KOPT-K1 (cell line): ENCODE measurements at regions not wholly inside any gene's neighbourhood (a gene's known extent, or its start where the extent isn't known, plus 50 kb on each side); places are given as distances from the start of the nearest gene placed in this dataset.

Experiments used
- H3K27ac ChIP-seq: fragments of 200-600 bp; sonication (generic); 2 replicates; pipeline ENCODE4 v1.5.1; 2016; ENCODE audit warnings: antibody characterized with exemption, mild to moderate bottlenecking, low read depth, low read length; ENCODE audit not compliant: poor library complexity, severe bottlenecking
- H3K36me3 ChIP-seq: fragments of 200-600 bp; sonication (generic); 2 replicates; pipeline ENCODE4 v1.5.1; 2017; ENCODE audit warnings: antibody characterized with exemption, mild to moderate bottlenecking, low read length, moderate library complexity; ENCODE audit not compliant: insufficient read depth
- H3K9me3 ChIP-seq: fragments of 200-600 bp; sonication (generic); 2 replicates; pipeline ENCODE4 v1.5.1; 2017; ENCODE audit warnings: antibody characterized with exemption, low read length, mild to moderate bottlenecking; ENCODE audit not compliant: insufficient read depth, poor library complexity, severe bottlenecking

DNA sequence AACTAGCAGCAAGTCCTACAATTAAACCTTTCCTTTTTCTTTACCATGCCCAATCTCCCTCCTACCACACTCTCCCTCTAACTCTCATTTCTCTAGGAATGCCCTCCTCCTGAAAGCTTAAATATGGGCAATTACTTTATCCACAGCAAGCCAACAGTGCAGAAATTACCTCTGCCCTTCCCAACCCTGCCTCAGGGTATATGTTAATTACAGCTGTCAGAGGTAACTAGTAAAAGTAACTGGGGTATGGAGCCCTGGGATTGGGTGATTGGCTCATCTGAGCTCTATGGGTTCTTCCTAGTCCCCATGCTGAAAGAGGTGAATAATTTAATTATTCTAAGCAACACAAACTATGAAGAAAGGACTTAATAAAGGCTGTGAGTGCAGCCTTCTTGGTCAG, 478.9 kb upstream of the NMUR2 start:
- no peaks in the 10 kb centered on the region for H3K36me3 ChIP-seq

DNA sequence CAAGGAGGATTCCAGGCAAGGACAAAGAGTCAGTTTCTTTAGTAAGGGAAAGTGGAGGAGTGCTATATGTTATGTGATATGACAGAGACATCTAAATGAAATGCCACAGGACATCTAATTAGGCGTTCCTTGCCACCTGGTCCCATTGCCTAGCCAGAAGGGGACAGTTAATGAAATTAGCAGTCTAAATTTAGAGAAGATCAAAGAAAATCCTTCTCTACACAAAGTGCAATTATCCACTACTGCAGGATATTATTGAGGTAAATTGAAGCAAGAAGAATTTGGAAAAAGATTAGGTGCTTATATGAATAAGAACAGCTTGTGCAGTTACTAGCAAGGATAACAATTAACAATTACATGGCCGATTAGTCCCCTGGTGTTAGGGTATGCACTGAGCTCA, 495.3 kb upstream of the NMUR2 start:
- no peaks in the 10 kb centered on the region for H3K9me3 ChIP-seq
- H3K27ac ChIP-seq = no peak overlapping the region
- H3K36me3 ChIP-seq = no peaks in the 10 kb centered on the region

More for the DNA sequence above, 478.9 kb upstream of the NMUR2 start:
- no peaks in the 10 kb centered on the region for H3K9me3 ChIP-seq
- H3K27ac ChIP-seq = no peak overlapping the region

DNA sequence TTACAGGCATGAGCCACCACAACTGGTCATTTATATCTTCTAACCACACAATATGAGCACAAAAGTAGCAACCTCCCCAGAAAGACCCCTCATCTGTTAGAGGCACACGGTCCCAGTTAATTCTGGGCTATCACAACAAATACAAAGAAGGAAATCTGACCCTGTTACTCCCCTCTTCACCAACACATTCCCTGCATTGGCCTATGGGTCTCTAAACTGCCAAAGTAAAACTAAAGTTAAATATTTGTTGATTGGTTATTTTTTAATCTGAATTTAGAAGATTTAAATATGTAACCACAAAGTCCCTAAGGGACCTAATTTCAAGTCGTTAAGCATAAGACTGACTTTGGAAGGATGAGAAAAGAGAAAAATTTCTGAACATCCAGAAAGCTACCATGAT, 496.7 kb upstream of the NMUR2 start:
- Histone ChIP-seq H3K9me3 (no peaks in the 10 kb centered on the region), H3K36me3 (no peaks in the 10 kb centered on the region), H3K27ac (no peak overlapping the region)

DNA sequence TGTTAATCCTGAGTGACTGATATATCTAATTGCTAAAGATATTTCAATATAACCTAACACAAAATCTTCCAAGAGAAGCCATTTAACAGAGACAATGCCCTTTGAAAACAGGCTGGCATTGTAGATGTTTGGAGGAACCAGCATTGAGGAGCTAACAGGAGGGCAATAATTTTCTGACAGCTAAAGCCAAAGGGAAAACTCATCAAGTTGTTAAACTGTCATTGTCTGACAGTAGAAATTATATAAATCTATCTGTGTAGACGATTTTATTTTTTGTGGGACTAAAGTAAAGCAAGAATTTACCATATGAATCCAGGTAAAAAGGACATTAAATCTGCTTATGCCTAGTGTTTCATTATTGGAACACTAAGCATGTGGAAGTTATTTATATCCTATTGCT, 500.2 kb upstream of the NMUR2 start:
- Histone ChIP-seq H3K27ac (no peak overlapping the region), H3K9me3 (no peaks in the 10 kb centered on the region), H3K36me3 (no peaks in the 10 kb centered on the region)

DNA sequence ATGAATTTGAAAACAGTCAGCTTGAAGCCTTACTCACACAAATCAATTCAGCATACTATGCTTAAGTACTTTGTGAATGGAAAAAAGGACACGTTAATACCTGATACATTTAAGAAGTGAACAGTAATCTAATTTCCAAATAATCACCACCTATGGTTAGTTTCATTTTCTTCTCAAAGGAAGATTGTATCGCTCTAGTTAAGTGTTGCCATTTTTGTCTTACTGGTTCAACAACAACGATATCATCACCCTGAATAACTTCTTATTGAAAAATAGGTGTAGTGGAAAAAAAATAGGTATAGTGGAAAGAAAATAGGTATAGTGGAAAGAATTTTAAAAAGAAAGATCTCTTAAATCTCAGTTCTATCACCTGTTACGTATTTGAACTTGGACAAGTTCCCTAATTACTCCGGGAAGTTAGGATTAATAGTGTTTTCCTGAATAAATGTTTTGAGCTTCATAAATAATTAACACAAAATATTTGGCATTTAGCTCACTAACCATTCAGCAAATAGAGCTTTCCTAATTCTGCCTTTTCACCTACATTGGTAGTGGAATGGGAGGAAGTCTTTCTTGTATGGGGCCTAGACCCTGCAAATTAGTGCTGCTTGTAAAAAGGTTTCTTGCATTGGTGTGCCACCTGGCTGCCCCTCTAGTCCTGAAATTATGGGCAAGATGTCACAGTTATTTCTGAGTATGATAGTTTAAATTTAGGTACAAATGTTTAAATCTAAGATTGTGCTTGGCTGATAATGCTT, 502.6 kb upstream of the NMUR2 start:
- Histone ChIP-seq H3K9me3 (no peaks in the 10 kb centered on the region), H3K27ac (no peak overlapping the region), H3K36me3 (no peaks in the 10 kb centered on the region)

DNA sequence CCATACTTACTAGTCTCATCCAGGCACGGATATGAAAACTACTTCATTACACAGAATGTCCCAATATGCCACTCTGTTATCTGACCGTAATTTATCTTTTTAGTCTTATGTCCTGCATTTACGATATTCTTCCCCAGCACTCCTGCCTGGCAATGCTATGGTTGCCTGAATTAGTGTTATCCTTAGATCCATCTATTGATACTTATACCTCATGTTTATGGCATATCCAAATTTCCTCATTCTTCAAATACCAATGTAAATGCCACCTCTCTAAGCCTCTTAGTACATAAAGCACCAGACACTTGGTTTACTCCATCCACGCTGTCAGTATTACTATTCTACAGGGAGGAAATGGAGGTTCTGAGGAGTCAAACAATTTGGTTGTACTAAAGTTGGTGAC, 507.8 kb upstream of the NMUR2 start:
- Histone ChIP-seq H3K9me3 (no peaks in the 10 kb centered on the region), H3K36me3 (no peaks in the 10 kb centered on the region), H3K27ac (no peak overlapping the region)

DNA sequence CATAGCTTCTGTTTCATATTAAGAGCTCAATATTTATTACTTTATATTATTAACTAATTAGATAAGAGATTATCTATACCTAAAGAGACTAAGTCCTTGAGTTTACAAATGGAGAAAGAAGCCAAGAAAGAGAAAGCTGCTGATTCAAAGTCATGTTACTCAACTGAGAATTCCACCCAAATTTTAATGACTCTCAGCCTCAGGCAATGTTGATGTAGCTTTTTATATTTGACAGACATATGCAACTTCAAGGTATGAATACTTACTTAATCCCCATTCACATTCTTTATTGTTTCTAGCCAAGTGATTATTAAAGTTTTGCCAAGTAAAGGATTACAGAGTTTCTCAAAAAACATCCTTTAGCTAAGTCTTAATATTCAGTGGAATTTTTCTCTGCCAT, 527.5 kb upstream of the NMUR2 start:
- Histone ChIP-seq H3K36me3 (no peaks in the 10 kb centered on the region), H3K9me3 (no peaks in the 10 kb centered on the region), H3K27ac (no peak overlapping the region)

DNA sequence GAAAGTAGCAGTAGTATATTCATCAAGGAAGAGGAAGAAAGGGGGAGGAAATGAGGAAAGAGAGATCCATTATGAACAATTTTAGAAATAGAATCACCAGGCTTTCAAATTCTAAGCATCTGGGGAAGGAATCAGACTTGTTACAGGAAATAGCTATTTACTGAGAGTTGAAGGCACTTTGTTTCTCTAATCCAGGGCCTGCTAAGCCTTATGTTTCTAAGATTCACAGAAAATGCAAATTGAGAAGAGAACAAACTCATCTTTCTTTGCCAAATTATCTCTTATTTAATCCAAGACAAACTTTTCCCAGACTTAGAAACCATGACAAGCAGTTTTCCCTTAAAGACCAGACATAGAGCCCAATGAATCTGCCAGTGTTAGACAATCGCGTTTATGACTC, 528.0 kb upstream of the NMUR2 start:
- H3K9me3 ChIP-seq = no peaks in the 10 kb centered on the region
- no peaks in the 10 kb centered on the region for H3K36me3 ChIP-seq
- no peak overlapping the region for H3K27ac ChIP-seq

DNA sequence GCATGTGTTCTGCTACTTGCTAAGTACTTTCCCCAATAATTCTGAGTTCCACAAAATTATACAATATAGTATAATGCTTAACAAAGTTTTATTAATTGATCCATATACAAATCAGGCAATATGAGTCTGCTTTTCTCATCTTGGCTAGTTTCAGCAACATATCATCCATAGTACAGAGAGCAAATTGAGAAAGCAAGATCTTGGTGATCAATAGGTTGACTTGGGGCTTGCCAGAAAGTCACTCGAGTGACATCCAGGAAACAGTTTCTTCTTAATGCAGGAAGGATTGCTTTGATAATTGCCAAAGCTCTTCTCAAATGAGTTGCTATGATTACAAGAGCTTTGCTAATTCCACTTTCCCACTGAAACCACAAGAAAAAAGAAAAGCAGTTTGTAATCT, 533.6 kb upstream of the NMUR2 start:
- Histone ChIP-seq H3K36me3 (no peaks in the 10 kb centered on the region), H3K9me3 (no peaks in the 10 kb centered on the region), H3K27ac (no peak overlapping the region)

DNA sequence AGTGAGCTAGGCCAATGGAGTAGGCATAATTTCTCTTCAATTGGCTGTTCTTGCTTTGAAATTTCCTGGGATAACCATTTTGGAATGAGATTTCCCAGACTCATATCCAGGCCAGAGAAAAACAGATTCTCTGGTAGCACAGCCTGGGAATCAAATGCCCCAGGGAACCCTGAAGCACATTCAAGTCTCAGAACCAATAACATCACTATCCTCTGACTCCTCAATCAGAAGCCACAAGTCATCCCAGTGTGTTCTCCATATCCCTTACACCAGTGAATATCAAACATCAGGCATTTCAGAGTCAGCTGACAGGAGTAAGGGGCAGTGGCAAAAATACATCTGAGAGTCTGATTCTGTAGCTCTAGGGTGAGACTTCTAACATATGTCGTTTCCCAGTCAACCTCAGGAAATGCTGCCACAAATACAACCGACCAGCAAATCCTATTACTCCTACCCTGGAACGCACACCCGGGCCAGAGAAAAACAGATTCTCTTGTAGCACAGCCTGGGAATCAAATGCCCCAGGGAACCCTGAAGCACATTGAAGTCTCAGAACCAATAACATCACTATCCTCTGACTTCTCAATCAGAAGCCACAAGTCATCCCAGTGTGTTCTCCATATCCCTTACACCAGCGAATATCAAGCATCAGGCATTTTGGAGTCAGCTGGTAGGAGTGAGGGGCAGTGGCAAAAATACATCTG, 537.7 kb upstream of the NMUR2 start:
- Histone ChIP-seq H3K9me3 (no peaks in the 10 kb centered on the region), H3K36me3 (no peaks in the 10 kb centered on the region), H3K27ac (no peak overlapping the region)

DNA sequence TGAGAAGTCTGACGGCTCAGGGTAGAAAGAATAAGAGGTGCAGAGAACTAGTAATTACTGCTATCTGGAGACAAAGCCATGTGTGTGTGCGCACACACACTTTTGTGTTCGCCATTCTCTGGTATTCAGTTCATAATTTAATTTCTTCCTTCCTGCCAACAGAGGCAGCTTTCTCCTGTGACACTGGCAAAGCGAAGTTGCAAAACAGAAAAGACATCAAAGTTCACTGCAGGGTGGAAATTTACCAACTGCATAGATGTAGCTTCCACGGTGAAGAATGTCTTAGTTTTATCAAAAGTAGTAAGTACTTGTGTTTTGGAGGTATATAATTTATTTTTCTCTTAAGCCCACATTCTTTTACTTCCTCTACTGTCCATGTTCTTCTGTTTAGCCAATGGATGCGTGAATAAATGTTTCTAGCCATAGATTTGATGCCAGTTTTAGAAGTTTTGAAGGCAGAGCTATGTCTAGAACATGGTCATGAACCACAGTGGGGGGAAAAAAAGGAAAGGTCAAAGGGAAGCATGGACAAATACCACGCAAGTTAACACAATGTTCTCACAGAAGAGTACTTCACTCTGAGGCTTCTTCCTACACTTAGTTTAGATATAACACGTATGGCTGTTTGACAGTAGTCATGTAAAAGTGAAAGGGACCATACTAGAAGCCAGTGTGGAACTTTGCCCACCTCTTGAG, 536.5 kb upstream of the GRIA1 start:
- H3K27ac ChIP-seq = no peak overlapping the region

DNA sequence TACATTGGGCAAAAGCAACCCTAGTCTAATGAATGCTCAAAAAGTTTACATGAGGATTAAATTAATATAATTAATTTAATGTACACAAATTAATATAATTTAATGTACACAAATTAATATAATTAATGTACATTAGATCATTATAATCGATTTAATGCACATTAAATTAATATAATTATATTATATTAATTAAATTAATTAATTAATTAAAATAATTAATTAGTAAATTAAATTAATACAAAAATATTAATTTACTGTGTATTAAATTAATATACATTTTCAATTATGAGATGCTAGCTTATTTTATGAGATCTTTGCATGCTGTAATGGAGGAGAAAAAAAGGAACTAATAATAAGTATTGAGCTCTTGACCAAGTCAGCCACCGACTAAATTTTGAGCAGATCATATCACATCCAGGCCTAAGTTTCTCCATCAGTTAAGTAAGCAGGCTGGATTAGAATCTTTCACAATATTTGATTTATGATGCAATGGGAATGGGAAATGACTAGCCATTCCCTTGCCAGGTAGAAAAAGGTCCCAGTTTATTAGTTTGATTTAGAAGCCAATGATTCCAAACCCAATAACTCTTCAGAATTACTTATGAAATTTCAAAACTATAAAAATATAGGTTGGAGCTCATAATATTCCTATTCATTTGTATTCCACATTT, 533.4 kb upstream of the GRIA1 start:
- Histone ChIP-seq H3K9me3 (no peaks in the 10 kb centered on the region), H3K27ac (no peak overlapping the region), H3K36me3 (no peaks in the 10 kb centered on the region)

More for the DNA sequence above, 536.5 kb upstream of the GRIA1 start:
- H3K9me3 ChIP-seq = no peaks in the 10 kb centered on the region
- no peaks in the 10 kb centered on the region for H3K36me3 ChIP-seq

DNA sequence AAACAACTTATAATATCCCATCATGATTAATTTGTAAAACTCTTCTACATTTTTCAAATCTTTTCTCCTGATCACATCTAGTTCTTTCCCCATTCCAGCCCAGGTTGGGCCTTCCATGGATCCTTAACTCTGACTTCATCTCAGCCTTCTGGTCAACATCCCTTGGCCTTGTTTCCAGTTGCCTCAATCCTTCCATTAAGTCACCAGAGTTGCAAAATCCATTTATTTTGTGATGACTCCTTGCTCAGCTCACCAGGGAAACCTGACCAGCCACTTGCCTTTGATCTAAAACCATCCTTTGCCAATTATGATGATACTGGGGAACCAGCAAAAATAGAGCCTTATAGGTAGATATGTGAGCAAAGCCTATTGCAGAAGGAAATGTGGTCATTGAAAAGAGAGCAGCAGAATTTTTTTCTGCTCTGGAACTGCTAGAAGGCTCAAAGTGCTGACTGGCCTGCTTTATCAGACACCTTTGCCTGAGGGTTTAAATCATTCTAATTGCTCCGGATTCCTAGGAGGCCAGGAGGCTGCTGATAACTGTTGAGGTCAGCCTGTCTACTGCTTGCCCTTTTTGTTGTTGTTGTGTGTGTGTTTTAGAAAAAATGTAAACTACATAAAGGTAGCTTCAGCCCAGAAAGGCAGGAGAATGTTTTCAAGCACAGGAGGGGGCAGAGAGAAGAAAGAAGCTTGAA, 512.2 kb upstream of the GRIA1 start:
- Histone ChIP-seq H3K27ac (no peak overlapping the region), H3K9me3 (peaks cover 7% of the 10 kb centered on the region), H3K36me3 (no peaks in the 10 kb centered on the region)

DNA sequence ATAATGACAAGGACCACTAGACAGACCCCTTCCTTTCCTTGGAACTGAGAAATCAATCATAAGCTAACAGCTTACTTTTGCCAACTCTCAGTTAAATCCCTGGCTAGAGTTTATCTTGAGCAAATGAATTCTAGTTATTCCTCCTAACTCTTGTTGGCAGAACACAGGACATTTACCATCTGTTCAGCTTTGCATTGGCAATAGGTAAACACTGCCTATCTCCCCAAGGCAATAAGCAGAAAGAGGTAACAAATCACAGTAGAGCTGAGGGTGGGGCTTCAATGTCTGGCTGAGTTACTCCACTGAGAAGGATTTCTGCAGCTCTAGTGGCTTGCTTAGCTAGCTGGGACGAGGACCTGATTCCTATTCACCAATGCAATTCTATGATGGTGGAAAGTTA, 503.3 kb upstream of the GRIA1 start:
- no peaks in the 10 kb centered on the region for H3K9me3 ChIP-seq
- no peak overlapping the region for H3K27ac ChIP-seq
- no peaks in the 10 kb centered on the region for H3K36me3 ChIP-seq

DNA sequence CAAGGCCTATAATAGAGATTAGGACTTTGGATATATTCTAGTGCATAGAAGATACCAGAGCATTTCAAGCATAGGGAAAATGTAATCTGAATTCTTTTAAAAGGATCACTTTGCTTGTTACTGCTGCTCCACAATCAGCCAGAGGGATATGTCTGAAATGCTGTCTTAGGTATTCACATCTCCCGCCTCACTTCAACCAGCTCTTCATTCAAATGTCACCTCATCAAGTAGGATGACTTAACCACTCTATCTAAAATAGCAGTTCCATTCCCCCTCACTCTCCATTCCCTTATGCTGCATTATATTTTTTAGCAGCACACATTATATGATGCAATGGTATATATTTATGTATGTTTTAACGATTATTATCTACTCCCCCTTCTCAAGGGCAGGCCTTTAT, 500.3 kb upstream of the GRIA1 start:
- no peaks in the 10 kb centered on the region for H3K36me3 ChIP-seq
- no peak overlapping the region for H3K27ac ChIP-seq
- H3K9me3 ChIP-seq = no peaks in the 10 kb centered on the region
